Fibroblast of lung (primary cell): ENCODE measurements at regions not wholly inside any gene's neighbourhood (a gene's known extent, or its start where the extent isn't known, plus 50 kb on each side); places are given as distances from the start of the nearest gene placed in this dataset.

ENCODE experiments used
- CTCF ChIP-seq, 2 donors: IDR thresholded peaks in 1 of 2; conservative IDR thresholded peaks in 1 of 2; 1 replicate in 1 of 2; 2 replicates in 1 of 2; pipeline ENCODE4 v1.5.1; 2011 to 2012; ENCODE audit warnings: low read length in 2 of 2, control low read depth in 1 of 2, inconsistent platforms in 1 of 2, low read depth in 1 of 2, mild to moderate bottlenecking in 1 of 2
- EZH2 ChIP-seq: IDR thresholded peaks from 2 replicates; pipeline ENCODE4 v1.5.1; 2012; ENCODE audit warnings: low read length, control low read depth, mild to moderate bottlenecking; ENCODE audit errors: missing control alignments

- TF ChIP-seq CTCF (conservative IDR thresholded peaks at IDR 0.05 in 1 of 2, IDR thresholded peaks at IDR 0.05 in 1 of 2; ENCODE audit: low read depth in 1 of 2, low read length in 2 of 2) (no peak), EZH2 (no peak)
Measured at GRCh38 chr1:29732453-29732852, 496.1 kb downstream of the PTPRU start.
